ENCODE measurements at regions not wholly inside any gene's neighbourhood (a gene's known extent, or its start where the extent isn't known, plus 50 kb on each side); places are given as distances from the start of the nearest gene placed in this dataset.

DNA sequence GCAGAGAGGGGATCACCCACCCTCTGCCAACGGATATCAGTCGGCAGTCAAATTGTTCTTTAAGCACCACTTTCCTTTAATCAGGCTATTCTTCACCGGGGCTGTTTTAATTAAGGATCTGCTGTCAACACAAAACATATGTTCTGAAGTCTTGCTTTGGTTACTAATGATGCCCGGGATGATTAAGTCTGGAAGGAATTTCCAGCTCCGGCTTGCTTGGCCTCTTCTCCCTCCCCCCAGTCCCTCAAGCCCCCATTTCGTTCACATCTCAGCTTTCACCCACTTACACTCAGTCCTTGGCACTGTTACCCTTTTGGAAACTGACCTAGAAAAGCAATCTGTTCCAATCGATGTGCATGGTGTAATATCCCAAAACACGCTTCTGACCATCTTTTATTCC lies 74.7 kb downstream of the MSX2 start:
- TF ChIP-seq, protein P1, sequence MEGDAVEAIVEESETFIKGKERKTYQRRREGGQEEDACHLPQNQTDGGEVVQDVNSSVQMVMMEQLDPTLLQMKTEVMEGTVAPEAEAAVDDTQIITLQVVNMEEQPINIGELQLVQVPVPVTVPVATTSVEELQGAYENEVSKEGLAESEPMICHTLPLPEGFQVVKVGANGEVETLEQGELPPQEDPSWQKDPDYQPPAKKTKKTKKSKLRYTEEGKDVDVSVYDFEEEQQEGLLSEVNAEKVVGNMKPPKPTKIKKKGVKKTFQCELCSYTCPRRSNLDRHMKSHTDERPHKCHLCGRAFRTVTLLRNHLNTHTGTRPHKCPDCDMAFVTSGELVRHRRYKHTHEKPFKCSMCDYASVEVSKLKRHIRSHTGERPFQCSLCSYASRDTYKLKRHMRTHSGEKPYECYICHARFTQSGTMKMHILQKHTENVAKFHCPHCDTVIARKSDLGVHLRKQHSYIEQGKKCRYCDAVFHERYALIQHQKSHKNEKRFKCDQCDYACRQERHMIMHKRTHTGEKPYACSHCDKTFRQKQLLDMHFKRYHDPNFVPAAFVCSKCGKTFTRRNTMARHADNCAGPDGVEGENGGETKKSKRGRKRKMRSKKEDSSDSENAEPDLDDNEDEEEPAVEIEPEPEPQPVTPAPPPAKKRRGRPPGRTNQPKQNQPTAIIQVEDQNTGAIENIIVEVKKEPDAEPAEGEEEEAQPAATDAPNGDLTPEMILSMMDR (IDR thresholded peaks at IDR 0.05): no peak
- no peak for TF ChIP-seq POLR2A (IDR thresholded peaks at IDR 0.05)

Data from right lobe of liver (tissue), 4 donors.